Neural progenitor cell (in vitro differentiated cells): ENCODE measurements at regions not wholly inside any gene's neighbourhood (a gene's known extent, or its start where the extent isn't known, plus 50 kb on each side); places are given as distances from the start of the nearest gene placed in this dataset.

Experiments used
- DNase-seq: peaks from one replicate; pipeline ENCODE4 v3.0.0-alpha.2; 2016; ENCODE audit warnings: low spot score
- H2AFZ ChIP-seq: fragments of 200-600 bp; sonication (generic); replicated peaks from 2 replicates; pipeline ENCODE4 v1.6.1; 2016; ENCODE audit warnings: antibody characterized with exemption
- H3F3A ChIP-seq: fragments of 200-600 bp; sonication (generic); 2 replicates; pipeline ENCODE4 v1.6.1; 2016; ENCODE audit warnings: antibody characterized with exemption, low read depth
- H3K27ac ChIP-seq: fragments of 200-600 bp; sonication (generic); 2 replicates; pipeline ENCODE4 v1.5.1; 2016; ENCODE audit warnings: mild to moderate bottlenecking
- H3K27me3 ChIP-seq: fragments of 200-600 bp; sonication (generic); 2 replicates; pipeline ENCODE4 v1.6.1; 2016; ENCODE audit warnings: mild to moderate bottlenecking, moderate library complexity
- H3K36me3 ChIP-seq: fragments of 200-600 bp; sonication (generic); 2 replicates; pipeline ENCODE4 v1.5.1; 2016
- H3K4me1 ChIP-seq: fragments of 200-600 bp; sonication (generic); 2 replicates; pipeline ENCODE4 v1.6.1; 2016; ENCODE audit warnings: mixed run types
- H3K4me2 ChIP-seq: fragments of 200-600 bp; sonication (generic); 2 replicates; pipeline ENCODE4 v1.6.1; 2016
- H3K4me3 ChIP-seq: fragments of 200-600 bp; sonication (generic); 2 replicates; pipeline ENCODE4 v1.5.1; 2016
- H3K79me2 ChIP-seq: fragments of 200-600 bp; sonication (generic); 2 replicates; pipeline ENCODE4 v1.6.1; 2016; ENCODE audit warnings: low read depth
- H3K9ac ChIP-seq: fragments of 200-600 bp; sonication (generic); 2 replicates; pipeline ENCODE4 v1.6.1; 2016
- H3K9me3 ChIP-seq: fragments of 200-600 bp; sonication (generic); 2 replicates; pipeline ENCODE4 v1.5.1; 2016; ENCODE audit warnings: low read depth
- H4K20me1 ChIP-seq: fragments of 200-600 bp; sonication (generic); 2 replicates; pipeline ENCODE4 v1.6.1; 2016; ENCODE audit warnings: low read depth
- H3K27ac Mint-ChIP-seq: 3 replicates; pipeline ENCODE4 v1.8.0; 2021; ENCODE audit warnings: mixed read lengths
- H3K27me3 Mint-ChIP-seq: 2 replicates; pipeline ENCODE4 v1.8.0; 2022; ENCODE audit warnings: low read depth, mild to moderate bottlenecking, inconsistent platforms, moderate library complexity, mixed read lengths; ENCODE audit not compliant: insufficient read depth
- H3K36me3 Mint-ChIP-seq: 3 replicates; pipeline ENCODE4 v1.8.0; 2021; ENCODE audit warnings: mixed read lengths
- H3K4me1 Mint-ChIP-seq: 3 replicates; pipeline ENCODE4 v1.8.0; 2021; ENCODE audit warnings: mixed read lengths
- H3K4me3 Mint-ChIP-seq: 3 replicates; pipeline ENCODE4 v1.8.0; 2021; ENCODE audit warnings: mild to moderate bottlenecking, moderate library complexity, mixed read lengths
- H3K9me3 Mint-ChIP-seq: 3 replicates; pipeline ENCODE4 v1.8.0; 2020; ENCODE audit warnings: mixed read lengths
- EZH2 ChIP-seq: fragments of 200-600 bp; sonication (generic); IDR thresholded peaks from 2 replicates; pipeline ENCODE4 v1.6.1; 2017; ENCODE audit warnings: antibody characterized with exemption, mild to moderate bottlenecking, moderate library complexity
- EZH2phosphoT487 ChIP-seq: fragments of 200-600 bp; sonication (generic); IDR thresholded peaks from 2 replicates; pipeline ENCODE4 v1.6.1; 2017; ENCODE audit warnings: antibody characterized with exemption
- TF ChIP-seq, protein P1 (sequence below): fragments of 200-600 bp; sonication (generic); IDR thresholded peaks from 2 replicates; pipeline ENCODE4 v1.5.1; 2017; ENCODE audit warnings: antibody characterized with exemption, mild to moderate bottlenecking

DNA sequence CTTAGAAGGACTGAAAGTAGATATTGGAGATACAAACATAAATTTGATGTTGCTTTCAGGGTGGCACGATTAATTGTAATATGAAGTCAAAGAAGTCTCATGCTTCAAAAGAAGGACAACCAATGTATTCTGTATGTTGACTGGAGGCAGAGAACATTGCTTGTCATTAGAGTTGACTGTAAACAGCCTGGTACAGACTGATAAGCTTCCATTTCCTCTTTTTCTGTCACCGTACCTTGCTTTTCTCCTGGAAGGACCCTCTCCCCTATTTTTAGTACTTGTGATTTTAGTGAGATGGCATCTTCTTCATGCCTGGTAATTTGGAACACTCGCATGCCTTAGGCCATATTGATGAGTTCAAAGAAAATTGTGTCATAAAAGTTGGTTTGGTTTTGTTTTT, 809.4 kb downstream of the PRELID2 start:
- no peaks in the 10 kb centered on the region for H3K79me2 ChIP-seq
- no peak for DNase-seq
- no peak overlapping the region for H3K9ac ChIP-seq
- H3K27me3 Mint-ChIP-seq: no peaks in the 10 kb centered on the region
- H3K27ac ChIP-seq: no peak overlapping the region
- no peaks in the 10 kb centered on the region for H3K36me3 ChIP-seq
- H3K27me3 ChIP-seq: no peaks in the 10 kb centered on the region
- H3K4me2 ChIP-seq: no peak overlapping the region
- H3K36me3 Mint-ChIP-seq: no peaks in the 10 kb centered on the region
- no peaks in the 10 kb centered on the region for H4K20me1 ChIP-seq
- no peak overlapping the region for H3K27ac Mint-ChIP-seq
- H3K4me3 Mint-ChIP-seq: no peak overlapping the region
- no peaks in the 10 kb centered on the region for H3K9me3 Mint-ChIP-seq
- H3K9me3 ChIP-seq: no peaks in the 10 kb centered on the region
- H3K4me1 ChIP-seq: peaks cover 9% of the 10 kb centered on the region
- no peaks in the 10 kb centered on the region for H3K4me1 Mint-ChIP-seq
- H3K4me3 ChIP-seq: no peak overlapping the region
- no peak overlapping the region for H2AFZ ChIP-seq
- TF ChIP-seq EZH2phosphoT487: no peak
- TF ChIP-seq, protein P1, sequence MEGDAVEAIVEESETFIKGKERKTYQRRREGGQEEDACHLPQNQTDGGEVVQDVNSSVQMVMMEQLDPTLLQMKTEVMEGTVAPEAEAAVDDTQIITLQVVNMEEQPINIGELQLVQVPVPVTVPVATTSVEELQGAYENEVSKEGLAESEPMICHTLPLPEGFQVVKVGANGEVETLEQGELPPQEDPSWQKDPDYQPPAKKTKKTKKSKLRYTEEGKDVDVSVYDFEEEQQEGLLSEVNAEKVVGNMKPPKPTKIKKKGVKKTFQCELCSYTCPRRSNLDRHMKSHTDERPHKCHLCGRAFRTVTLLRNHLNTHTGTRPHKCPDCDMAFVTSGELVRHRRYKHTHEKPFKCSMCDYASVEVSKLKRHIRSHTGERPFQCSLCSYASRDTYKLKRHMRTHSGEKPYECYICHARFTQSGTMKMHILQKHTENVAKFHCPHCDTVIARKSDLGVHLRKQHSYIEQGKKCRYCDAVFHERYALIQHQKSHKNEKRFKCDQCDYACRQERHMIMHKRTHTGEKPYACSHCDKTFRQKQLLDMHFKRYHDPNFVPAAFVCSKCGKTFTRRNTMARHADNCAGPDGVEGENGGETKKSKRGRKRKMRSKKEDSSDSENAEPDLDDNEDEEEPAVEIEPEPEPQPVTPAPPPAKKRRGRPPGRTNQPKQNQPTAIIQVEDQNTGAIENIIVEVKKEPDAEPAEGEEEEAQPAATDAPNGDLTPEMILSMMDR: no peak
- no peak for TF ChIP-seq EZH2
- H3F3A ChIP-seq: no peaks in the 10 kb centered on the region

DNA sequence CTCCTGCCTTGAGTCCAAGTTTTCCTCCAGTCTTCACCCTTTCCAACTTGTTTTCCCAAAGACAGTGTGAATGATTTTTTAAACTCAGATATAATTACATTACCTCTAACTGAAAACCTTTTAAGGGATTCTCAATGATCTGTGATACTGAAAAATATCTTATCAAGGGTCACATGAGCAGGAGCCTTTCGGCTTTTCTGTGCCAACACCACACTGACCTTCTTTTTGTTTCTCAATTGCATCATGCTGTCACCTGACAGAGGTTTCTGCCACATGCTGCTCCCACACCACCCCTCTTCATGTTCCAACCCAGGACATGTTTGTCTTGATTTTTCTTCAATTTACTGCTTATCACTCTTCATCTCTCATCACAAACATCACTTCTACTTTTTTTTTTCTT, 820.0 kb downstream of the PRELID2 start:
- Histone ChIP-seq H3K27ac (no peak overlapping the region), H3K36me3 (no peaks in the 10 kb centered on the region), H3K9ac (no peak overlapping the region), H3K4me3 (no peak overlapping the region), H3F3A (no peaks in the 10 kb centered on the region), H3K4me2 (no peak overlapping the region), H3K27me3 (no peaks in the 10 kb centered on the region), H3K4me1 (no peaks in the 10 kb centered on the region), H3K79me2 (no peaks in the 10 kb centered on the region), H4K20me1 (no peaks in the 10 kb centered on the region), H2AFZ (peak overlapping the region; percentile 43), H3K9me3 (no peaks in the 10 kb centered on the region)
- Mint-ChIP-seq H3K27ac (no peak overlapping the region), H3K27me3 (no peaks in the 10 kb centered on the region), H3K9me3 (no peaks in the 10 kb centered on the region), H3K4me1 (no peaks in the 10 kb centered on the region), H3K4me3 (no peak overlapping the region), H3K36me3 (no peaks in the 10 kb centered on the region)
- TF ChIP-seq EZH2 (no peak), EZH2phosphoT487 (no peak)
- TF ChIP-seq, protein P1: no peak
- DNase-seq: no peak

DNA sequence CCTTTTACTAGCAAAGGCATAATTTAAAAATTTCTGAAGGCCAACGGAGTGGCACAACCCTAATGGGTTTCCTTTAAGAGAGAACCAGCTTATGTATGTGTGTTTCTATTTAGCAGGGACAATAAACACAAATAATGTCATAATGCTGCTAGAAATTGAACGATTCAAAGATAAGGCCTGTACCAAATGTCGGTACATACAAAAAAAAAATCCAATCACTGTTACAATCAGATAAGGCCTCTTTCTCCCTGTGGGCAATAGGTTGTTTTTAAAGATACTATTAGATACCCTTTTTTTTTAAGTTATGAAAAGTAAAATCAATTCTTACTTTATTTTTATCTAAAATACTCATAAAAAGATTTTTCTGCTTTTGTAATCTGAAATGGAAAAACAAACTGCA, 821.0 kb downstream of the PRELID2 start:
- Histone ChIP-seq H4K20me1 (no peaks in the 10 kb centered on the region), H3F3A (no peaks in the 10 kb centered on the region), H3K4me1 (no peaks in the 10 kb centered on the region), H3K27me3 (no peaks in the 10 kb centered on the region), H3K36me3 (no peaks in the 10 kb centered on the region), H3K79me2 (no peaks in the 10 kb centered on the region), H3K9ac (no peak overlapping the region), H3K4me2 (no peak overlapping the region), H3K9me3 (no peaks in the 10 kb centered on the region), H3K4me3 (no peak overlapping the region), H3K27ac (no peak overlapping the region), H2AFZ (no peak overlapping the region)
- H3K4me3 Mint-ChIP-seq: no peak overlapping the region
- TF ChIP-seq EZH2phosphoT487: no peak
- TF ChIP-seq EZH2: no peak
- TF ChIP-seq, protein P1: no peak
- no peaks in the 10 kb centered on the region for H3K27me3 Mint-ChIP-seq
- no peaks in the 10 kb centered on the region for H3K36me3 Mint-ChIP-seq
- no peak overlapping the region for H3K27ac Mint-ChIP-seq
- no peaks in the 10 kb centered on the region for H3K4me1 Mint-ChIP-seq
- no peaks in the 10 kb centered on the region for H3K9me3 Mint-ChIP-seq
- DNase-seq: no peak

DNA sequence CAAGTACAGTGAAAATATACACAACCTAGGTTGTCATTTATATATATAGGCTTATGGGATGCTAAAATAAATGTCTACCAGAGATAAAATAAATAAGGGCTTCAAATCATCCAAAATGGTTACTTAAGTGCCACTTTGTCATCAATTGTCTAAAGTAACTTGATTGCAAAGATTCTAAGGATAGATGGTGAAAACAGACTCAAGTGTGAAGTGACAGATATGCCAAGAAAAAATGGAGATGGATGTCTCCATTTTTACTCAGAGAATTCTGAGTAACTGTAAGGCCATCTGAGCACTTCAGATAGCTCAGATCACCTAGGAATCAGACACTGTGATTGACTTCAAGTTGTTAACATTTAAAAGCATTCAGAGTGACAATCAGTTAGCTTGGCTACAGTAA, 824.3 kb downstream of the PRELID2 start:
- Histone ChIP-seq H3K4me2 (no peak overlapping the region), H2AFZ (peak overlapping the region; percentile 39), H4K20me1 (no peaks in the 10 kb centered on the region), H3K27me3 (no peaks in the 10 kb centered on the region), H3K9ac (no peak overlapping the region), H3F3A (no peaks in the 10 kb centered on the region), H3K9me3 (no peaks in the 10 kb centered on the region), H3K4me3 (no peak overlapping the region), H3K4me1 (no peaks in the 10 kb centered on the region), H3K27ac (no peak overlapping the region), H3K36me3 (no peaks in the 10 kb centered on the region), H3K79me2 (no peaks in the 10 kb centered on the region)
- Mint-ChIP-seq H3K4me3 (no peak overlapping the region), H3K27me3 (no peaks in the 10 kb centered on the region), H3K36me3 (no peaks in the 10 kb centered on the region), H3K4me1 (no peaks in the 10 kb centered on the region), H3K9me3 (no peaks in the 10 kb centered on the region), H3K27ac (no peak overlapping the region)
- no peak for DNase-seq
- TF ChIP-seq, protein P1: no peak
- no peak for TF ChIP-seq EZH2
